ENCODE measurements at regions not wholly inside any gene's neighbourhood (a gene's known extent, or its start where the extent isn't known, plus 50 kb on each side); places are given as distances from the start of the nearest gene placed in this dataset.
"Not testable (repeated sequence)": the region's sequence is repeated elsewhere in the genome, so short reads cannot be mapped to it uniquely, and the experiment has no call there.

DNA sequence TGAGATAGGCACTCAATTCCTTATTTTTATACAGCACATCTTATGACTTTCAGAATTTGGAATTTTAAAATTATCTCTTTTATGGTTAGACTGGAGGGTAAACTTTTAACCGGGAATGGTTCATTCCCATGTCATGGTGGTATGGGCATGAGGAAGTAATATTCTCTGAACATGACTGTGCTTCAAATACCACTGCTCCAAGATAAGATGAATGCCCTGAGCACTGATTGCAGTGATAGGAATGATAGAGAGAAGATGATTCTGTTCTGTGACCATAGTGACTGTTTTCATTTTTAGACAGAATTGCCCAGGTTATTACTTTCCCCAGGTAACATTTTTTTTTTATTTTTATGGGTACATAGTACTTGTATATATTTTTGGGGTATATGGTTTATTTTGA, 187.4 kb downstream of the ATOH1 start:
- no peak for DNase-seq

DNA sequence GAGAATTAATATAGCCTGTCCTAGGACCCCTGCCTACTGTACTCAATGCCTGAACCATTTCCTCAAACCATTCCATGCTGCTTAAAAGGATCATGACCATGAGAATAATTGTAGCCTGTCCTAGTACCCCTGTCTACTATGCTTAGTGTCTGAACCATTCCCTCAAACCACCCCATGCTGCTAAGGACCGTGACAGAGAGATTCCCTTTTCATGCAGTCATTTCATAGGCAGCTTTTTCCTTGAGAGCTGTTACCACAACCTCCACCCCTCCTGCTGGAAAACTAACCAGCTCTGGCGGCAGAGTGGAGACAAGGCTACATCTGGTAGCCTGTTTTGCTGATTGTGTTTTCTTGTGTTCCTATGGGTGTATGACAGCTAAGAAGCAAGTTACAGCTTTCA, 174.9 kb upstream of the SMARCAD1 start:
- DNase-seq = no peak

DNA sequence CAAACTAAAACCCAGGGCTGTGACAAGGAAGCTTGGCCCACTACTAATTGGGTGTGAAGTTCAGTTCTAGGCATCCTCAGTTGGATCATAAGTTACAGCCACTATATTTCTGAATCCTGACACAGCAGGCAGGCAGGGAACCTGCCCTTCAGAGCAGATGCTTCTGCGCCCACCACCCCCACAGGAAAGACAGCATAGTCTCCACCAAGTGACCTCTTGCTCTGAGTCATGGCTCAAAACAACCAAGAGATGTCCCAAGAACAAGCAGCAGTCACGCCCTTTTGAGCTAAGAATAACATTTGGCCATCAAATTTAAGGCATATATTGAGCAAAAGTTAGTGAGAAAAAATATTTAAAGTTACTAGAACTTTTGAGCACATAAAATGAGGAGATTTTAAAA, 170.7 kb upstream of the SMARCAD1 start:
- no peak for DNase-seq

DNA sequence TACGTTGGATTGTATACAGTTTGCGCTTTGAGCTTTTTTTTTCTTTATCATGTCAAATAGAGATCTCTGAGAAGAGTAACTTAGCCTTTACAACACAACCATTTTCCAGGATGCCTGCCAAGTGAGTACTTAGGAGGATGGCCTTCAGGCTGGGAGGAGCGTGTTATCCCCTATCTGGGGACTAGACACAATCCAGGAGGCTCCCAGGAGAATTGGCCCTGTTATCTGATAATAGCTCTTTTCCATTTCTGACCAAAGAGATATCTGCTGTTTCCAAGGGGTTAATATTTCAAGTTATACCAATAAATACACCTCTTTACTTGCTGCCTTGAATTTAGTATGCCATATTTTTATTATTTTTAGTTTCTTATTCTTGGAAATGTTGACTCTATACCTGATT, 169.5 kb upstream of the SMARCAD1 start:
- no peak for DNase-seq

DNA sequence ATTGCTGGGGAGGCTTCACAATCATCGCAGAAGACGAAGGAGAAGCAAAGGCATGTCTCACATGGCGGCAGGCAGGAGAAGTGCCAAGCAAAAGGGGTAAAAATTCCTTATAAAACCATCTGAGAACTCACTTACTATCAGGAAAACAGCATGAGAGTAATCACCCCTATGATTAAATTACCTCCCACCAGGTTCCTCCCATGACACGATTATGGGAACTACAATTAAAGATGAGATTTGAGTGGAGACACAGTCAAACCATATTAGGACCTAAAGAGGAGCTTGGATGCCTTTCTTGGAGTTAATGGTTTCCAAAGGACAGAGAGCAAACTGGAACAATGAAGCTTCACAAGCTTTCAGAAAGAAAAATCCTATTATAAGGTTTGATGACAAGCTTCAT, 168.4 kb upstream of the SMARCAD1 start:
- no peak for DNase-seq

DNA sequence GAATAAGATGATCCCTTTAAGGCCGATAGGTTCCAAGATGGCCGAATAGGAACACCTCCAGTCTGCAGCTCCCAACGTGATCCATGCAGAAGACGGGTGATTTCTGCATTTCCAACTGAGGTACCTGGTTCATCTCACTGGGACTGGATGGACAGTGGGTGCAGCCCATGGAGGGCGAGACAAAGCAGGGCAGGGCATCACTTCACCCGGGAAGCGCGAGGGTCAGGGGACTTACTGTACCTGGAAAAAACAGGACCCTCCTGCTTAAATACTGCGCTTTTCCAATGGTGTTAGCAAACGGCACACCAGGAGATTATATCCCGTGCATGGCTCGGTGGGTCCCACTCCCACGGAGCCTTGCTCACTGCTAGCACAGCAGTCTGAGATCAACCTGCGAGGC, 163.2 kb upstream of the SMARCAD1 start:
- DNase-seq = not testable (repeated sequence)

DNA sequence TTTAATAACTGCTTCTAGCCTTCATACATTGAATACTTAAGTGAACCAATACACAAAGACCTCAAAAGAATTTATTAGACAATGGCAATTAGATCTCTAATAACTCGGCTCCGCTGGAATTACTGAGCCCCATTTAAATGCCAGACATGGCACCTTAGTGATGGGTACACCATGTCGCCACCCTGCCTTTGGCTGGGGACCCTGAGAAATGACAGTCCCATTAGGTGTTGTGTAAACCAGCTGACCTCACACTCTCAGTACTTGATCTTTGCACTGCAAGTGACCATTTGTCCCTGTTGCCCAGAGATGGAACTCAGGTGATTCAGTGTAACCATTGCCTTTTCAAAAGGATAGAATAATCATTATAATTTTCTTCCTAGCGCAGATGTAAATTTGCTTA, 144.6 kb upstream of the SMARCAD1 start:
- no peak for DNase-seq

DNA sequence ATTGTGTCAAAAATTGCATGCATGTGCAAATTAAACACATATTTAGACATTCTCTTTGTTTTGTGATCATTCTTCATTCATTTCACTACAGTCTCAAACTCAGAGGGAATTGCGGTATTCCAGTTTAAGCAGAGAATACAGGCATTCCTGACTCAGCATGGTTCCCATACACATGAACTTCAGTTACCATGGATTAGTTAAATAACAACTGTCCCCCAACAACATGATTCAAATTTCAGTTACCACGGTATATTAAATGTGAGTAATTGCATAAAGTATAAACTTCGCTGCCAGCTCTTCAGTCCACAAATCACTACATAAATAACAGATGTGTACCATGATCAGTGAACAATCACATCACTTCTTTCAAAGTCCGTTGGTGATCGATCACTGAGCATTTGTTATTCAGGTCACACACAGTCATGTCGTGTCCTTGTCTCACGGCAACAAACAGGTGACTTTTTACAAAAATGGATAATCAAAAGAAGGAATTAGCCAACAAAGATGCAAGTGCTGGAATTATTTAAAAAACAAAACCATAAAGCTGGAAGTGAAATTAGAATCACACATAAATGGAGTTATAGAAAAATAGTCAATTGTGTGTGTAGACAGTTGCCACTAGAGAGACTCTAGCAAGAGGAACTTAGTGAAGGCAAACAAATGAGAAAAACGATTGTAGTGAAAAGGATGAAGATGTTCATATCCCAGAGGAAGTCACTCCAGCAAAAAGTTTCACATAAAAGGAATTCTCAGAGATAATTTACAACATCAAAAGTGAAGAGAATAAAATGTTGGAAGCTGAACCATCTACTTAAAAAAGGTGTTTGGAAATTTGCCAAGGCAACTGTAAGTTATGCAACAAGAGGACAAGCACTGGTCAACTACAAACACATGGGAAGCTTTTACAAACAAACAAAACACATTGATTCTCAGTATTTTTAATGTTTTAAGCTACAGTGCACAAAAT, 138.6 kb upstream of the SMARCAD1 start:
- DNase-seq = no peak

DNA sequence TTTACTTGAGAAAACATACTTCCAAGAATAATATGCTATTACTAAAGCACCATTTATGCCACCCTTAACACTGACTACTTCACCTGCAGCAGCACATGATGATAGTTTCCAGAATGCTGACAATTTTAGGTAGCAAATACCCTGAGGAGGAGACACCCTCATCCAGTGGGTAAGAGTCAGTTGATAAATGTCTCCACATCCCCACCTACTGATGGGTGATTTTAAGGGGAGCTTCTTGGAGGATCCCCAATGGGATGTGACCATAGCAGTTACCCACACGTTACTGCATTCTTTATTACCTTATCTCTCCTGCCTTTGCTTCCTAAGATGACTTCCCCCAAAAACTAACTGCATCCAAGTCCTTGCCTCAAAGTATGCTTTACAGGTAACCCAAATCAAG, 131.2 kb upstream of the SMARCAD1 start:
- DNase-seq = no peak

DNA sequence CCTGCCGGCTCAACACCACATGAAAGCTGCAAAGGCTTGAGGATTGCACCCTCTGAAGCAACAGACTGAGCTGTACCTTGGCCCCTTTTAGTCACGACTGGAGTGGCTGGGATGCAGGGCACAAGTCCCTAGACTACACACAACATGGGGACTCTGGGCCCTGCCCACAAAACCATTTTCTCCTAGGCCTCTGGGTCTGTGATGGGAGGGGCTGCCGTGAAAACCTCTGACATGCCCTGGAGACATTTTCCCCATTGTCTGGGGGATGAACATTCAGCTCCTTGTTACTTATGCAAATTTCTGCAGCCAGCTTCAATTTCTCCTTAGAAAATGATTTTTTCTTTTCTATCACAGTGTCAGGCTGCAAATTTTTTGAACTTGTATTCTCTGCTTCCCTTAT, 123.5 kb upstream of the SMARCAD1 start:
- no peak for DNase-seq

DNA sequence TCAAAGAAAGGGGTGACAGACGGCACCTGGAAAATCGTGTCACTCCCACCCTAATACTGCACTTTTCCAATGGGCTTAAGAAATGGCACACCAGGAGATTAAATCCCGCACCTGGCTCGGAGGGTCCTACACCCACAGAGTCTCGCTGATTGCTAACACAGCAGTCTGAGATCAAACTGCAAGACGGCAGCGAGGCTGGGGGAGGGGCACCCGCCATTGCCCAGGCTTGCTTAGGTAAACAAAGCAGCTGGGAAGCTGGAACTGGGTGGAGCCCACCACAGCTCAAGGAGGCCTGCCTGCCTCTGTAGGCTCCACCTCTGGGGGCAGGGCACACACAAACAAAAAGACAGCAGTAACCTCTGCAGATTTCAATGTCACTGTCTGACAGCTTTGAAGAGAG, 108.5 kb upstream of the SMARCAD1 start:
- DNase-seq = not testable (repeated sequence)

DNA sequence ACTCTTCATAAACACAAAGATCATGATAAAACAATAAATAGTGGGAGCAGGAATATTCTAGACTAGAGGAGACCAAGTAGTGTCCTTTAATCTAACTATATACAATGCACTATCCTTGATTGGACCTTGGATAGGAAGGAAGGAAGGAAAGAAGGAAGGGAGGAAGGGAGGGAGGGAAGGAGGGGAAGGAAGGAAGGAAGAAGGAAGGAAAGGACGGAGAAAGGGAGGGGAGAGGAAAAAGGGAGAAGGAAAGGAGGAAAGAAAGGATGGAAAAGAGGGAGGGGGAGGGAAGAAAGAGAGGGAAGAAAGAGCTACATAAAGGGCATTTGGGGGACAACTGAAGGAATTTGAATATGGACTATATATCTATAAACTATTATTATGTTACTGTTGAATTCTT, 95.0 kb upstream of the SMARCAD1 start:
- no peak for DNase-seq

DNA sequence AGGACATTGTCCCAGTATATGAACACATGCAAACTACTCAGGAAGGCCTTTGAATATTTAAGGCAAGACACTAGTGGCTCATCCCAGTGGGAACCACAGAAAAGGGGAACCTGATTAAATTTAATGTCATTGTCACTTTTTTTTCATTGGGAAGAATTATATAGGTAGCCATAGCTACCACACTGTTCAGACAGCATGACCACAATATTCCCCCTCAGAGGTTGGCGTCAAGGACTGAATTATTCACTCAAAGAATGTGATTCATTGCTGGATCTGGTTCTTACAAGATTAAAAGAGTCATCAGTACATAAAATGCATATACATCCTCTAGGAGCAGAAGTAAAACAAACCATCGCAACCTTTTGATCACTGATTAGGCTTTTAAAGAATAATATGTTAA, 92.0 kb upstream of the SMARCAD1 start:
- DNase-seq = no peak

DNA sequence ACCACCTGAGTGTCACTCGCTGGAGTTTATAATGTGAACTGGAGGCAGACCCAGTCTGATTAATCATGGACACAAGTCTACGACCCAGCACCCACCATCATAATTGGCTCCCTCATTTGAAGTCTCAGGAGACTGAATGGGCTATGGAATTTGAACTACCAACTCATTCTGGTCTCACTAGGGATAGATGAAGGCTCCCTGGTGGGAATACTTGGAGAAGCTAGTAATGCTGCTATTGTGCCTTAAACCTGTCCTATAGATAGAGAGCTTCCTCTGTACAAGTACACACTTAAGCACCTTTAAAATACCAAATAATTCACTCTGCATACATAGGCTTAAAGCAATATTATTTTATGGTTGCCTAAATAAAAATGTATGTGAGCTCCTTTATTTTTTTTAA, 90.8 kb upstream of the SMARCAD1 start:
- no peak for DNase-seq

DNA sequence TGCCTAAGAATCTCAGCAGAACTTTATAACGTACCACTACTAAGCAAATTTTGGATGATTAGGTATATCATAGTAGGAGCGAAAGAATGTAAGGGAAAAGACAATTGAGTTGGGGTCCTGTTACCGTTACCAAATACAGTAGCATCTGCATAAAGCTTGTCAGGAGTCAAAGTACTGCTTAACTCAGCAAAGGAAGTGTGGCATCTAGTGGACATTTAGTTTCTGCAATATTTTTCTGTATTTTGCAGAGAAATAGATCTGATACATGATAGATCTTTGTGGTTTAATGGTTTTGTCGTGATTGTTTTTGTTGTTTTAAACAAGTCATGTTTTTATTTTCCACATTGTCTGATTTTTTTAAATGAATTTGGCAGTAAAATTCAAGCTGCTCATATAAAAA, 81.0 kb upstream of the SMARCAD1 start:
- no peak for DNase-seq

DNA sequence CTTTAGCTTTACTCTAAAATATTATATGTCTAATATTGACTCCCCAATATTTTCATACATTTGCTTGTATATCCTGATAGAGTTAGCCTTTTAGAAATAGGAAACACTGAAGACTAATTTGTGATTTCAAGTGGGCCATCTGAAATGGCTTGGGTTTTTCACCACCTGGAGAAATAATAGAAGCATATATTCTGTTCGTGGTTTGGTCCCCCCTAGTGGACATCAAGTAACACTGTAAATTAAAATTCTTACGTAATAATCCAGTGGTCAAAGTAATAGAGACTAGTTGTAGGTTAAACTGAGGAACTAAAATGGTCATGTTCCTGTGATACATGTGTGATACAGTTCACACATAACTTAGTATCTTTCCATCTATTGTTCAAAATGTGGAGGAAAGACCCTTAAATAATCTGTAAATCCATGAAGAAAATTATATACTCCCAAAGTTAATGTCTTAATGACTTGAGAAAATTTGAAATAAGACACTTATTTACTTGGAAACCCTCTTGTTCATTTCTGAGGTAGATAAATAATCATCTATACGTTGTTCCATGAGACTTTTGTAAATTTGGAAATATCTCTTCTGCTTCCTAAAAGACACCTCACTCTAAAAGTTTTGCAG, 79.8 kb upstream of the SMARCAD1 start:
- DNase-seq = peak in 1 of 2 donors; percentile 47

DNA sequence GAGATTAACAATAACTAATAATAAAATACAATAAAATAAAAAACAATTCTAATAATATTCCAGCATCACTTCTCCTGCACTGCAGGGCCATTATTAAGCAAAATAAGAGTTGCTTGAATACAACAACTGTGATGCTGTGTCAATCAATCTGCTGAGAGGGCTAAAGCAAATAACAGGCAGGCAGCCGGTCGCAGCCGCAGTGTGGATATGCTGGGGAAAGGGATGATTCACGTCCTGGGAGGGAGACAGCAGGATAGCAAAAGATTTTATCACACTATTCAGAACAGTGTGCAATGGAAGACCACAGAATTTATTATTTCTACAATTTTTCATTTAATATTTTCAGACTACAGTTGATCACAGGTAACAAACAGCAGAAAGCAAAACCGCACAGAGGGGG, 76.5 kb upstream of the SMARCAD1 start:
- DNase-seq = no peak

DNA sequence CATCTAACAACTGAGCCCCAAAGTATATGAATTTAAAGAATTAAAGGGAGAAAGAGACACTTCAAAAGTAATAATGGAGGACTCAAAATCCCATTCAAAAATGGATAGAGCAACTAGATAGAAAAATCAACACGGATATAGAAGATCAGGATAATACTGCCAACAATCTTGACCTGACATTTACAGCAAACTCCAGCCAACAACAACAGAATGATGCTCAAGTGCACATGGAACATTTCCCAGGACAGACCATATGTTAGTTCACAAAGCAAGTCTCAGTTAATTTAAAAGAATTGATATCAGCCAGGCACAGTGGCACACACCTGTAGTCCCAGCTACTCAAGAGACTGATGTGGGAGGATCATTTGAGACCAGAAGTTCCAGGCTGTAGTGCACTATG, 72.0 kb upstream of the SMARCAD1 start:
- no peak for DNase-seq

DNA sequence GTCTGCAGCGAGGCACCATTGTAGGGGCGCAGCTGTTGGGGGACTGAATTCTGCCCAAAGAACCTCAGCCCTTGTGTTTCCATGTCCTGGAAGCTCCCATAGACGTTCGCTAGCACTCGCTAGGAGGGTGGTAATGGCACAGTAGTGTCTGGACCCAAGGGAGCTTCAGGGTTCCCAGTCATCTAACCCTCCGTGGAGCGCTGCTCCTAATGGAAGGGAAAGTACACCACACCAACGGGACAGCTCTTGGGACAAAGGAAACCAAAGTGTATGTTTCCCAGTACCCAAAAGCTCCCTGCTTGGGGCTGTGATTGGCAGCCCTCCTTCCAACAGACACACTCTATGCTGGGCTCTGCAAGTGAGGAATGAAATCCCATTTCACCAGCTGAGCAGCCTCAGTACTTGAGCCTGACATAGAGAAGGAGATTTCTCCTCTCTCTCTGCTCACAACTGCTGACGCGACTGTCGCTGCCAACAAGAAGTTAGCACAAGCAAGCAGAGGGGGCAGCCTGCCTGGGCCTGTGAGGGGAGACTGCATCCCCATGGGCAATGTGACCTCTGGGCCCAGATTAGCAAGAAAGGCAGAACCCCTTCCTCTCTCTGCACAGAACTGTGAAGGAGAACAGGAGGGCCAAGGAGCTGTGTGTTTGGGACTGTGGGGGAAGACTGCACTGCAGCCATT, 67.6 kb upstream of the SMARCAD1 start:
- no peak for DNase-seq

DNA sequence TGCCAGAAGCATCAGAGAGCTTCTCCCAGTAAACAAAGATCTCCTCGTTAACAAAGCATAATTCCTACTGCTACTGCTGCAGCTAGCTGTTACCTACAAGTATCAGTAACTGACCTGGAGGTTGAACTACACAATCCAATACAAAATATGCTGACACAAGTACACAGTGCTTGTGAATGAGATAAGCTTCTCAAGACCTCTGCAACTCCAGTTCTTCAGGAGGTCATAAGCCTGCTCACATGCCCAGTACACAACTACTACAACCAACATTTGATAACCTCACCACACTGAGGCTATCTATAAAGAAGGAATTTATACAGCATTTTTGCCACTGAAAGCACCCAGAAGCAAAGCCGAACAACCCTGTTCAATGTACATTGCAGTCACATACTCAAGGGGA, 66.7 kb upstream of the SMARCAD1 start:
- DNase-seq = no peak

DNA sequence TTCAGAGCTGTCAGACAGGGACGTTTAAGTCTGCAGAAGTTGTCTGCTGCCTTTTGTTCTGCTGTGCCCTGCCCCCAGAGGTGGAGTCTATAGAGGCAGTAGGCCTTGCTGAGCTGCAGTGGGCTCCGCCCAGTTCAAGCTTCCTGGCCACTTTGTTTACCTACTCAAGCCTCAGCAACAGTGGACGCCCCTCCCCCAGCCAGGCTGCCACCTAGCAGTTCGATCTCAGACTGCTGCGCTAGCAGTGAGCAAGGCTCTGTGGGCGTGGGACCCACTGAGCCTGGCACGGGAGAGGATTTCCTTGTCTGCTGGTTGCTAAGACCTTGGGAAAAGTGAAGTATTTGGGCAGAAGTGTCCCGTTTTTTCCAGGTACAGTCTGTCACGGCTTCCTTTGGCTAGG, 59.6 kb upstream of the SMARCAD1 start:
- DNase-seq = not testable (repeated sequence)

DNA sequence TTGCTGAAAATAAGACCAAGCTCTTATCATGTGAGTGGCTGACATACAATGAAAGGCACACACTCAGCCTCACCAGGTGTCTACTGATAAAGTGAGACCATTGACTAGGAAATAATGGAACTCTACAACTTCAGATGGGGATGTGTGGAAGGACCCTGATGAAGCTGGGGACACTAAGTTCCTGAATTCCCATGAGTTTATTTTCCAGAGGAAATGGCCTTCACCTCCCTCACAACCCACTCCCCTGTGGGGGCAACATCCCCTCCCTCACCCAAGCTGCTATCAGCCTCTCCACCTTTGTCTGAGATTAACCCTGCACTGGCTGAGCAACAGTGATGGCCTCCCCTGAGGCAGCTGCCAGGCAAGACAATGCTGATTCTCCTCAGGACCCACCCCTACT, 55.2 kb upstream of the SMARCAD1 start:
- no peak for DNase-seq

DNA sequence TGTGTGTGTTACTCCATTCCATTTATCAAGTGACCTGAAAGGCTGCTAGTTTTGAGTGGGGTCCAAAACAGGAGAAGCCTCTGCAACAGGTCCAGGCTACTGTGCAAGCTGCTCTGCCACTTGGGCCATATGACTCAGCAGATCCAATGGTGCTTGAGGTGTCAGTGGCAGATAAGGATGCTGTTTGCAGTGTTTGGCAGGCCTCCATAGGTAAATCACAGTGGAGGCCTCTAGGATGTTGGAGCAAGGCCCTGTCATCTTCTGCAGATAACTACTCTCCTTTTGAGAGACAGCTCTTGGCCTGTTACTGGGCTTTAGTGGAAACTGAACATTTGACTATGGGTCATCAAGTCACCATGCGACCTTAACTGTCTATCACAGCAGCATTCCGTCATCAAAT, 52.3 kb upstream of the SMARCAD1 start:
- not testable (repeated sequence) for DNase-seq

DNA sequence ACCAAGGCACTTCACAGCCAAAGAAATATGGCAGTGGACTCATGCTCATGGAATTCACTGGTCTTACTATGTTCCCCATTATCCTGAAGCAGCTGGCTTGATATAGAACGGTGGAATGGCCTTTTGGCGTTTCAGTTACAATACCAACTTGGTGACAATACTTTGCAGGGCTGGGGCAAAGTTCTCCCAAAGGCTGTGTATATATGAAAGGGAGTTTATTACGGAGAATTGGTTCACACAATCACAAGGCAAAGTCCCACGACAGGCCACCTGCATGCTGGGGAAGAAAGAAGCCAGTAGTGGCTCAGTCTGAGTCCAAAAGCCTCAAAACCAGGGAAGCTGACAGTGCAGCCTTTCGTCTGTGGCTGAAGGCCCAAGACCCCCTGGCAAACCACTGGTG, 50.8 kb upstream of the SMARCAD1 start:
- DNase-seq = no peak
